K562 (cell line): ENCODE measurements at regions not wholly inside any gene's neighbourhood (a gene's known extent, or its start where the extent isn't known, plus 50 kb on each side); places are given as distances from the start of the nearest gene placed in this dataset.
A peak's percentile ranks its signal among the peaks of the same experiment; 100 is the strongest.

Experiments used
- ATAC-seq: fragments of 200-7000 bp; cut with Tn5 transposase; 3 replicates; pipeline ENCODE4 v1.9.1; 2020; ENCODE audit warnings: moderate library complexity
- BruUV-seq: library from RNA; stranded (reverse); fragments of 400-500 nt; replicated peaks from 2 replicates; lab custom pipeline; 2021; lab: Mats Ljungman, UMichigan
- CTCF ChIA-PET: fragments of 300-600 bp; formaldehyde crosslinking; extraction: SDS; loops from one replicate; lab custom pipeline; 2021; ENCODE audit warnings: low intra/inter-chr PET ratio; lab: Yijun Ruan, JAX
- POLR2A ChIA-PET: fragments of 300-600, 350-650 bp; sonication (Branson Sonifier 250); formaldehyde crosslinking; extraction: SDS; loops from one replicate; lab custom pipeline; 2021; ENCODE audit warnings: antibody characterized with exemption, inconsistent platforms; lab: Yijun Ruan, JAX
- DNase-seq, 4 experiments: peaks; one replicate each; pipeline versions ENCODE4 v3.0.0 to v3.0.0-alpha.2; 2011 to 2018; ENCODE audit warnings: low spot score in 3 of 4, mixed read lengths in 3 of 4; ENCODE audit errors: extremely low read depth in 1 of 4
- FAIRE-seq: peaks from 2 replicates; lab custom pipeline; 2011; peaks lifted over from hg19 to GRCh38; lab: Jason Lieb, UNC
- H2AFZ ChIP-seq: 2 replicates; pipeline ENCODE4 v1.6.0; 2011; ENCODE audit warnings: low read depth, low read length, control low read depth, inconsistent platforms
- H3K27ac ChIP-seq: fragments of 200-600 bp; 3 replicates; pipeline ENCODE4 v1.8.0; 2011; ENCODE audit warnings: low read depth, mild to moderate bottlenecking, control low read depth, inconsistent platforms, low read length, moderate library complexity, mixed read lengths; ENCODE audit errors: extremely low read depth
- H3K27me3 ChIP-seq, 2 experiments: fragments of 300-600 bp in 1 of 2; 2 replicates in 1 of 2; 3 replicates in 1 of 2; pipeline versions ENCODE4 v1.6.0 to v1.8.0; 2011; ENCODE audit warnings: inconsistent platforms in 2 of 2, low read length in 2 of 2, mild to moderate bottlenecking in 1 of 2, mixed read lengths in 1 of 2, moderate library complexity in 1 of 2; ENCODE audit not compliant: control insufficient read depth in 2 of 2, insufficient read depth in 2 of 2
- H3K36me3 ChIP-seq: fragments of 300-600 bp; 3 replicates; pipeline ENCODE4 v1.8.0; 2011; ENCODE audit warnings: mild to moderate bottlenecking, low read length, inconsistent platforms; ENCODE audit not compliant: control insufficient read depth, insufficient read depth
- H3K4me1 ChIP-seq, 2 experiments: fragments of 200-600 bp in 1 of 2; replicated peaks in 1 of 2; 2 replicates in 1 of 2; 3 replicates in 1 of 2; pipeline versions ENCODE4 v1.5.1 to v1.8.0; 2011; ENCODE audit warnings: inconsistent platforms in 2 of 2, low read length in 2 of 2, mild to moderate bottlenecking in 1 of 2, mixed read lengths in 1 of 2, moderate library complexity in 1 of 2; ENCODE audit not compliant: control insufficient read depth in 2 of 2, insufficient read depth in 2 of 2
- H3K4me2 ChIP-seq: 2 replicates; pipeline ENCODE4 v1.6.1; 2011; ENCODE audit warnings: low read length, control low read depth, inconsistent platforms, mixed read lengths; ENCODE audit not compliant: insufficient read depth
- H3K4me3 ChIP-seq: fragments of 200-600 bp; sonication (generic), shearing (Covaris generic); 2 replicates; pipeline ENCODE4 v1.5.1; 2016; ENCODE audit warnings: control low read depth, inconsistent platforms
- H3K79me2 ChIP-seq: fragments of 200-600 bp; 3 replicates; pipeline ENCODE4 v1.8.0; 2011; ENCODE audit warnings: low read length, inconsistent platforms; ENCODE audit not compliant: control insufficient read depth, insufficient read depth
- H3K9ac ChIP-seq, 2 experiments: 2 replicates each; pipeline versions ENCODE4 v1.6.0 to v1.6.1; 2011; ENCODE audit warnings: low read depth in 2 of 2, low read length in 2 of 2, control low read depth in 1 of 2, inconsistent platforms in 1 of 2, mild to moderate bottlenecking in 1 of 2, mixed read lengths in 1 of 2; ENCODE audit not compliant: insufficient read depth in 1 of 2
- H3K9me1 ChIP-seq: one replicate; pipeline ENCODE4 v1.6.0; 2011; ENCODE audit warnings: inconsistent platforms, mild to moderate bottlenecking, low read length, moderate library complexity; ENCODE audit not compliant: control insufficient read depth, insufficient read depth
- H3K9me3 ChIP-seq: replicated peaks from 2 replicates; pipeline ENCODE4 v1.5.1; 2011; ENCODE audit warnings: low read depth, low read length, inconsistent platforms; ENCODE audit not compliant: control insufficient read depth, insufficient read depth
- H4K20me1 ChIP-seq: replicated peaks from 2 replicates; pipeline ENCODE4 v1.6.1; 2011; ENCODE audit warnings: low read length, inconsistent platforms, mixed read lengths; ENCODE audit not compliant: control insufficient read depth, insufficient read depth
- EHMT2 ChIP-seq: fragments of 450-650 bp; IDR thresholded peaks from 2 replicates; pipeline ENCODE4 v1.6.1; 2018; ENCODE audit warnings: antibody characterized with exemption
- ETS2 ChIP-seq: IDR thresholded peaks from 2 replicates; pipeline ENCODE4 v1.6.1; 2016; ENCODE audit warnings: borderline replicate concordance, missing genetic modification characterization, mild to moderate bottlenecking, moderate library complexity, missing compliant biosample characterization; ENCODE audit not compliant: poor library complexity, severe bottlenecking
- HDAC3 ChIP-seq: fragments of 450-650 bp; IDR thresholded peaks from 2 replicates; pipeline ENCODE4 v1.6.1; 2018; ENCODE audit warnings: borderline replicate concordance, mild to moderate bottlenecking, moderate library complexity; ENCODE audit not compliant: partially characterized antibody
- NCOR1 ChIP-seq: fragments of 450-650 bp; IDR thresholded peaks from 2 replicates; pipeline ENCODE4 v1.6.1; 2016; ENCODE audit warnings: mild to moderate bottlenecking, moderate library complexity
- NRF1 ChIP-seq, 2 experiments: fragments of 450-650 bp; IDR thresholded peaks in 1 of 2; conservative IDR thresholded peaks in 1 of 2; 2 replicates each; pipeline ENCODE4 v1.6.1; 2014; ENCODE audit warnings: mild to moderate bottlenecking in 2 of 2
- TCF7 ChIP-seq: sonication (generic); IDR thresholded peaks from 2 replicates; pipeline ENCODE4 v1.6.1; 2016; ENCODE audit warnings: antibody characterized with exemption, borderline replicate concordance
- TRIM24 ChIP-seq, 2 experiments: fragments of 450-650 bp; IDR thresholded peaks; 2 replicates each; pipeline ENCODE4 v1.6.1; 2016
- ZNF134 ChIP-seq: fragments of 250-450 bp; sonication (Bioruptor Pico); conservative IDR thresholded peaks from 2 replicates; pipeline ENCODE4 v1.4.0; 2020
- ZNF408 ChIP-seq: fragments of 250-450 bp; sonication (Bioruptor Pico); IDR thresholded peaks from 2 replicates; pipeline ENCODE4 v1.4.0; 2020; ENCODE audit warnings: low read depth, mild to moderate bottlenecking, moderate library complexity
- WGBS: fragments of 100-300 bp; shearing (Covaris generic); methylation state at CpG from one replicate; pipeline ENCODE4 v1.1.6; 2016; ENCODE audit warnings: low coverage, mixed read lengths; ENCODE audit not compliant: insufficient coverage; ENCODE audit errors: missing lambda C conversion rate; 5-methylcytosine and 5-hydroxymethylcytosine counted together
- in situ Hi-C: fragments of 300-500 bp; cut with MboI; formaldehyde crosslinking; loops from 4 replicates; pipeline ENCODE4 v1.15.0; 2018; ENCODE audit warnings: inconsistent platforms, mixed read lengths
- intact Hi-C: fragments of 100-400 bp; cut with micrococcal nuclease; formaldehyde crosslinking; loops from 2 replicates; pipeline ENCODE4 v1.14.2; 2022
- TF ChIP-seq, protein P1 (sequence below), 2 experiments: fragments of 450-650 bp in 1 of 2; sonication (generic) in 1 of 2; formaldehyde crosslinking; conservative IDR thresholded peaks; 2 replicates each; pipeline versions ENCODE4 v1.4.0 to v1.8.1; 2020 to 2022; ENCODE audit warnings: mild to moderate bottlenecking in 1 of 2, missing genetic modification reagents in 1 of 2
- TF ChIP-seq, protein P2 (sequence below): fragments of 250-450 bp; sonication (Bioruptor Pico); IDR thresholded peaks from 2 replicates; pipeline ENCODE4 v1.8.0; 2021; ENCODE audit warnings: moderate library complexity, mild to moderate bottlenecking, inconsistent platforms
- TF ChIP-seq, protein P3 (sequence below): sonication (generic); formaldehyde crosslinking; IDR thresholded peaks from 2 replicates; pipeline ENCODE4 v1.8.1; 2023; ENCODE audit warnings: mild to moderate bottlenecking, missing genetic modification reagents

DNA sequence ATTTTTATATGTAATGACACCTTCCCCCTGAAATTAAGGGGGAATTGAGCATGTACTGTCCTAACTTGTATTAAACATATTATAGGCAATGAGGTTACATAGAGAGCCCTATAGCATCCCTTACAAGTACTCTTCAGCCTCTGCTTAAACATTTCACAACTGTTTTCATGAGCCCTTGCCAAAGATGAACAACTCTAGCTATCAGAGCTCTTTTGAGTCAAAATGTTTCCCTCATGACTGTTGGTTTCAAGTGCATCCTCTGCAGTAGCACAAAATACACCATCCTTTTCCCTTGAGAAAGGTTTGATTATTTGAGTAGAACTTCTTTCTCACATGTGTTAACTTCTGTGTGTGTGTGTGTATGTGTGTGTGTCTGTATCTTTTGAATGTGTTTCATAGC lies 1157.6 kb upstream of the CELF2 start:
- Histone ChIP-seq H3K4me1 (no peaks in the 10 kb centered on the region; a peak in 2 of 5 replicates), H3K4me2 (no peak overlapping the region), H3K36me3 (no peaks in the 10 kb centered on the region), H3K9ac (no peak overlapping the region)
- intact Hi-C loops: loop anchor here (5.0 kb wide), 1 partner anchor 518 kb away; no protein-coding TSS in a partner anchor
- DNase-seq: no peak
- CTCF ChIA-PET: no interaction called here
- TF ChIP-seq, protein P1, sequence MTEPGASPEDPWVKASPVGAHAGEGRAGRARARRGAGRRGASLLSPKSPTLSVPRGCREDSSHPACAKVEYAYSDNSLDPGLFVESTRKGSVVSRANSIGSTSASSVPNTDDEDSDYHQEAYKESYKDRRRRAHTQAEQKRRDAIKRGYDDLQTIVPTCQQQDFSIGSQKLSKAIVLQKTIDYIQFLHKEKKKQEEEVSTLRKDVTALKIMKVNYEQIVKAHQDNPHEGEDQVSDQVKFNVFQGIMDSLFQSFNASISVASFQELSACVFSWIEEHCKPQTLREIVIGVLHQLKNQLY (CRISPR knock-in tag; conservative IDR thresholded peaks at IDR 0.05): no peak
- TF ChIP-seq, all 486 proteins: peak for 0
- H3K79me2 ChIP-seq: no peaks in the 10 kb centered on the region
- in situ Hi-C loops: no loop called here
- ATAC-seq (no peak), FAIRE-seq (no peak)
- no peak overlapping the region for H2AFZ ChIP-seq
- BruUV-seq: no TSS peak
- no peak overlapping the region for H3K4me3 ChIP-seq
- H3K27me3 ChIP-seq: no peaks in the 10 kb centered on the region
- no peaks in the 10 kb centered on the region for H3K9me1 ChIP-seq
- H3K9me3 ChIP-seq: no peaks in the 10 kb centered on the region; the same call in 1 of the 2 replicates
- H3K27ac ChIP-seq: no peak overlapping the region
- POLR2A ChIA-PET: no interaction called here
- no peaks in the 10 kb centered on the region for H4K20me1 ChIP-seq

GRCh38 chr10:9863559-9864121 lies 1154.0 kb upstream of the CELF2 start:
- ChIA-PET POLR2A (interaction anchor here (0.8 to 2.1 kb wide), 2 partner anchors 10 to 39 kb away, joined by 3 to 7 read pairs; no protein-coding TSS in a partner anchor), CTCF (no interaction called here)
- Histone ChIP-seq H3K27ac (0 out of 3 replicates have a peak overlapping the region, but pooled peaks have one; percentile 10), H4K20me1 (no peaks in the 10 kb centered on the region), H2AFZ (0 out of 2 replicates have a peak overlapping the region, but pooled peaks have one; percentile 12), H3K4me3 (no peak overlapping the region), H3K4me2 (peak overlapping the region; percentile 50), H3K9me3 (no peaks in the 10 kb centered on the region), H3K9me1 (no peaks in the 10 kb centered on the region), H3K9ac (no peak overlapping the region), H3K27me3 (no peaks in the 10 kb centered on the region), H3K79me2 (peaks cover 5% of the 10 kb centered on the region; the same call in 2 of the 3 replicates), H3K36me3 (no peaks in the 10 kb centered on the region), H3K4me1 (no peaks in the 10 kb centered on the region; a peak in 2 of 5 replicates)
- peak; percentile 71 for FAIRE-seq
- ATAC-seq: peak; percentile 90
- in situ Hi-C loops: no loop called here
- 13% methylated on average over 9 of the region's 9 CpGs for WGBS
- peak in 2 of 4 experiments; percentile 19 to 53 for DNase-seq
- no TSS peak for BruUV-seq
- intact Hi-C loops: loop anchor here (5.0 kb wide), 1 partner anchor 521 kb away; no protein-coding TSS in a partner anchor
- peak; percentile 72 to 75 for TF ChIP-seq NRF1 (conservative IDR thresholded peaks at IDR 0.05 in 1 of 2, IDR thresholded peaks at IDR 0.05 in 1 of 2)
- no peak for TF ChIP-seq ZNF408 (CRISPR knock-in tag)
- TF ChIP-seq TRIM24 (IDR thresholded peaks at IDR 0.05): 0 out of 4 replicates have a peak, but pooled peaks of 1 of the 2 experiments have one; percentile 20
- TF ChIP-seq ZNF134 (CRISPR knock-in tag): no peak
- TF ChIP-seq, protein P2, sequence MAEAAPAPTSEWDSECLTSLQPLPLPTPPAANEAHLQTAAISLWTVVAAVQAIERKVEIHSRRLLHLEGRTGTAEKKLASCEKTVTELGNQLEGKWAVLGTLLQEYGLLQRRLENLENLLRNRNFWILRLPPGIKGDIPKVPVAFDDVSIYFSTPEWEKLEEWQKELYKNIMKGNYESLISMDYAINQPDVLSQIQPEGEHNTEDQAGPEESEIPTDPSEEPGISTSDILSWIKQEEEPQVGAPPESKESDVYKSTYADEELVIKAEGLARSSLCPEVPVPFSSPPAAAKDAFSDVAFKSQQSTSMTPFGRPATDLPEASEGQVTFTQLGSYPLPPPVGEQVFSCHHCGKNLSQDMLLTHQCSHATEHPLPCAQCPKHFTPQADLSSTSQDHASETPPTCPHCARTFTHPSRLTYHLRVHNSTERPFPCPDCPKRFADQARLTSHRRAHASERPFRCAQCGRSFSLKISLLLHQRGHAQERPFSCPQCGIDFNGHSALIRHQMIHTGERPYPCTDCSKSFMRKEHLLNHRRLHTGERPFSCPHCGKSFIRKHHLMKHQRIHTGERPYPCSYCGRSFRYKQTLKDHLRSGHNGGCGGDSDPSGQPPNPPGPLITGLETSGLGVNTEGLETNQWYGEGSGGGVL (CRISPR knock-in tag): no peak
- TF ChIP-seq TCF7: no peak
- TF ChIP-seq EHMT2: no peak
- TF ChIP-seq ETS2 (tag): no peak
- TF ChIP-seq, protein P3, sequence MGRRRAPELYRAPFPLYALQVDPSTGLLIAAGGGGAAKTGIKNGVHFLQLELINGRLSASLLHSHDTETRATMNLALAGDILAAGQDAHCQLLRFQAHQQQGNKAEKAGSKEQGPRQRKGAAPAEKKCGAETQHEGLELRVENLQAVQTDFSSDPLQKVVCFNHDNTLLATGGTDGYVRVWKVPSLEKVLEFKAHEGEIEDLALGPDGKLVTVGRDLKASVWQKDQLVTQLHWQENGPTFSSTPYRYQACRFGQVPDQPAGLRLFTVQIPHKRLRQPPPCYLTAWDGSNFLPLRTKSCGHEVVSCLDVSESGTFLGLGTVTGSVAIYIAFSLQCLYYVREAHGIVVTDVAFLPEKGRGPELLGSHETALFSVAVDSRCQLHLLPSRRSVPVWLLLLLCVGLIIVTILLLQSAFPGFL (CRISPR knock-in tag): no peak
- peak; percentile 26; the same call in 1 of the 2 replicates for TF ChIP-seq NCOR1
- TF ChIP-seq HDAC3: no peak
